Lung (tissue), 11 donors: ENCODE measurements at regions not wholly inside any gene's neighbourhood (a gene's known extent, or its start where the extent isn't known, plus 50 kb on each side); places are given as distances from the start of the nearest gene placed in this dataset.

ENCODE experiments used
- ATAC-seq: fragments of 200-7000 bp; cut with Tn5 transposase; one replicate; pipeline ENCODE4 v1.9.1; 2020; ENCODE audit warnings: moderate number of reproducible peaks; ENCODE audit not compliant: insufficient read depth, low FRiP score
- DNase-seq, 3 donors: peaks; one replicate each; pipeline ENCODE4 v3.0.0-alpha.2; 2013 to 2017
- H3K27ac ChIP-seq, 2 donors: one replicate each; pipeline ENCODE4 v1.5.1; 2013; ENCODE audit warnings: mild to moderate bottlenecking in 2 of 2, moderate library complexity in 2 of 2, control low read depth in 1 of 2, inconsistent platforms in 1 of 2, low read depth in 1 of 2, low read length in 1 of 2
- H3K27me3 ChIP-seq, 3 donors: one replicate each; pipeline ENCODE4 v1.5.1; 2013; ENCODE audit warnings: low read length in 2 of 3; ENCODE audit not compliant: control insufficient read depth in 3 of 3, insufficient read depth in 3 of 3
- H3K36me3 ChIP-seq, 4 donors: one replicate each; pipeline ENCODE4 v1.5.1; 2013; ENCODE audit warnings: low read length in 4 of 4, mild to moderate bottlenecking in 1 of 4, moderate library complexity in 1 of 4; ENCODE audit not compliant: control insufficient read depth in 4 of 4, insufficient read depth in 4 of 4
- H3K4me1 ChIP-seq, 5 donors: one replicate each; pipeline ENCODE4 v1.5.1; 2013; ENCODE audit warnings: low read length in 5 of 5, mild to moderate bottlenecking in 2 of 5, moderate library complexity in 1 of 5; ENCODE audit not compliant: control insufficient read depth in 5 of 5, insufficient read depth in 5 of 5
- H3K4me3 ChIP-seq: one replicate; pipeline ENCODE4 v1.5.1; 2013; ENCODE audit warnings: mild to moderate bottlenecking, control low read depth, moderate library complexity
- H3K9ac ChIP-seq, 2 donors: one replicate each; pipeline ENCODE4 v1.5.1; 2013; ENCODE audit warnings: low read length in 2 of 2, control low read depth in 1 of 2; ENCODE audit not compliant: insufficient read depth in 1 of 2
- H3K9me3 ChIP-seq, 4 donors: one replicate each; pipeline ENCODE4 v1.5.1; 2013; ENCODE audit warnings: low read length in 3 of 4, mild to moderate bottlenecking in 1 of 4, moderate library complexity in 1 of 4; ENCODE audit not compliant: control insufficient read depth in 4 of 4, insufficient read depth in 3 of 4
- CTCF ChIP-seq: IDR thresholded peaks from 2 replicates; pipeline ENCODE4 v1.5.1; 2012; ENCODE audit warnings: mild to moderate bottlenecking; ENCODE audit errors: control extremely low read depth, extremely low read depth
- WGBS, 2 donors: extraction: QIAGEN DNeasy Blood & Tissue Kit; methylation state at CpG; one replicate each; pipeline ENCODE4 v1.1.7; 2013; 5-methylcytosine and 5-hydroxymethylcytosine counted together
- donor health status: control.
- donor health status: control.
- donor health status: Bipolar disorder and iron deficiency.
- donor health status: healthy.
- donor health status: DM: yes; HTN: yes; CAD: no.

GRCh38 chr10:32199714-32200394, 143.6 kb upstream of the KIF5B start:
- DNase-seq (no peak), ATAC-seq (no peak)
- 38 to 53% methylated on average over 5 of the region's 5 CpGs for WGBS, 2 donors
- Histone ChIP-seq H3K9me3 (no peaks in the 10 kb centered on the region), H3K27ac (no peak overlapping the region), H3K4me3 (no peak overlapping the region), H3K27me3 (no peaks in the 10 kb centered on the region), H3K4me1 (no peaks in the 10 kb centered on the region), H3K9ac (no peak overlapping the region), H3K36me3 (no peaks in the 10 kb centered on the region)
- no peak for TF ChIP-seq CTCF

GRCh38 chr10:32197423-32197822, 141.2 kb upstream of the KIF5B start:
- no peak for TF ChIP-seq CTCF
- Histone ChIP-seq H3K4me3 (no peak overlapping the region), H3K9me3 (no peaks in the 10 kb centered on the region), H3K36me3 (no peaks in the 10 kb centered on the region), H3K4me1 (no peaks in the 10 kb centered on the region), H3K9ac (no peak overlapping the region), H3K27me3 (no peaks in the 10 kb centered on the region), H3K27ac (no peak overlapping the region)
- DNase-seq (no peak), ATAC-seq (no peak)
- 58 to 72% methylated on average over 5 of the region's 5 CpGs for WGBS, 2 donors

DNA sequence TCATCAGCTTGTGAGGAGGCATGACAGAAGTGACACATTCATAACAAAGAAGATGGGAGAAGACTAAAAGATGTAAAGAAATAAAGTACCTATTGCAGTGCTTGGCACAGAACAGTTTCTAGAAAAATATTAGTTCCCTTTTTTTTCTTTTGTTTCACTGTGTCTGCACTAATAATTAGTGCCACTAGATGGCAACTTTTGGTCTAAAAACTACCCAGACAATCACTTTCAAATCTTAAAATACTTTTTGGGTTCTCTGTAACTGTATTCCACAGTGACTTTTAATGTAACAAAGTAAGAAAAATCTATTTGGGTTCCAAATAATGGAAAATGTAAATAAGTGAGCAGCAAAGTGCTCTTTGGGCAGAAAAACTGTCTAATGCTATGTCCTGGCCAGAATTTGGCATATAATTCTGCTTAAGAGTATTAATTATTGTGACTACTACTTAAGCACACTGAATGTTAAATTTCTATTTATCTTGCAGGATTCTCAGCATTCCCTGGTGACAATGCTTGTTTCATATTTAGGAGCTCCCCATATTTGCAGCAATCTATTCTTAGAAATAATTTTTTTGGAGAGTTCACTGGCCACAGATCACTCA, 134.8 kb upstream of the KIF5B start:
- no peak overlapping the region for H3K4me3 ChIP-seq
- no peak overlapping the region for H3K27ac ChIP-seq
- no peaks in the 10 kb centered on the region for H3K9me3 ChIP-seq
- DNase-seq (peak in 2 of 3 donors; percentile 72 to 79), ATAC-seq (no peak)
- H3K36me3 ChIP-seq: no peaks in the 10 kb centered on the region
- H3K27me3 ChIP-seq: no peaks in the 10 kb centered on the region
- peak; percentile 40 for TF ChIP-seq CTCF
- no peak overlapping the region for H3K9ac ChIP-seq
- no peaks in the 10 kb centered on the region for H3K4me1 ChIP-seq
